Effector memory CD8-positive, alpha-beta T cell (primary cell): ENCODE measurements at regions not wholly inside any gene's neighbourhood (a gene's known extent, or its start where the extent isn't known, plus 50 kb on each side); places are given as distances from the start of the nearest gene placed in this dataset.

Experiments used
- ATAC-seq: fragments of 150-1000 bp; cut with Tn5 transposase; replicated peaks from 2 replicates; pipeline ENCODE4 v1.10.0; 2021; ENCODE audit warnings: mild to moderate bottlenecking, moderate library complexity
- DNase-seq, 3 experiments: peaks; one replicate each; pipeline ENCODE4 v3.0.0; 2021
- H3K27ac Mint-ChIP-seq, 2 donors: one replicate each; pipeline ENCODE4 v1.8.0; 2022; ENCODE audit warnings: mild to moderate bottlenecking in 2 of 2, mixed read lengths in 2 of 2, moderate library complexity in 2 of 2
- H3K27me3 Mint-ChIP-seq, 2 donors: one replicate each; pipeline ENCODE4 v1.8.0; 2022; ENCODE audit warnings: mixed read lengths in 2 of 2
- H3K36me3 Mint-ChIP-seq: one replicate; pipeline ENCODE4 v1.8.0; 2022; ENCODE audit warnings: mild to moderate bottlenecking, moderate library complexity, mixed read lengths; ENCODE audit not compliant: insufficient read depth
- H3K4me1 Mint-ChIP-seq, 2 donors: one replicate each; pipeline ENCODE4 v1.8.0; 2022; ENCODE audit warnings: low read depth in 2 of 2, mixed read lengths in 2 of 2
- H3K4me3 Mint-ChIP-seq, 2 donors: one replicate each; pipeline ENCODE4 v1.8.0; 2022; ENCODE audit warnings: mild to moderate bottlenecking in 2 of 2, mixed read lengths in 2 of 2, moderate library complexity in 2 of 2
- H3K9me3 Mint-ChIP-seq, 2 donors: one replicate each; pipeline ENCODE4 v1.8.0; 2022; ENCODE audit warnings: mixed read lengths in 2 of 2

GRCh38 chr15:62440362-62441105 is 275.4 kb upstream of the C2CD4B start:
- Mint-ChIP-seq H3K27ac (no peak overlapping the region), H3K27me3 (peaks cover 27 to 48% of the 10 kb centered on the region in 2 donors), H3K4me3 (no peak overlapping the region), H3K36me3 (no peaks in the 10 kb centered on the region), H3K9me3 (no peaks in the 10 kb centered on the region), H3K4me1 (no peaks in the 10 kb centered on the region)
- no peak for DNase-seq
- no peak for ATAC-seq

GRCh38 chr15:62444104-62445022 is 279.3 kb upstream of the C2CD4B start:
- Mint-ChIP-seq H3K27ac (no peak overlapping the region), H3K27me3 (peaks cover 24 to 31% of the 10 kb centered on the region in 2 donors)
- ATAC-seq, result no peak

GRCh38 chr15:62445244-62445643 is 280.2 kb upstream of the C2CD4B start:
- DNase-seq (no peak), ATAC-seq (no peak)
- no peaks in the 10 kb centered on the region for H3K9me3 Mint-ChIP-seq
- no peaks in the 10 kb centered on the region for H3K36me3 Mint-ChIP-seq
- peaks cover 21 to 39% of the 10 kb centered on the region in 2 donors for H3K27me3 Mint-ChIP-seq
- no peak overlapping the region for H3K27ac Mint-ChIP-seq
- H3K4me1 Mint-ChIP-seq, result no peaks in the 10 kb centered on the region
- H3K4me3 Mint-ChIP-seq, result no peak overlapping the region

More at GRCh38 chr15:62444104-62445022, 279.3 kb upstream of the C2CD4B start:
- no peaks in the 10 kb centered on the region for H3K36me3 Mint-ChIP-seq
- no peaks in the 10 kb centered on the region for H3K4me1 Mint-ChIP-seq
- DNase-seq, result no peak
- no peak overlapping the region for H3K4me3 Mint-ChIP-seq
- no peaks in the 10 kb centered on the region for H3K9me3 Mint-ChIP-seq

- Mint-ChIP-seq H3K27me3 (peaks cover 10 to 25% of the 10 kb centered on the region in 2 donors), H3K27ac (no peak overlapping the region), H3K4me3 (no peak overlapping the region), H3K36me3 (peaks cover 2% of the 10 kb centered on the region), H3K4me1 (no peaks in the 10 kb centered on the region), H3K9me3 (no peaks in the 10 kb centered on the region)
- ATAC-seq, result no peak
- no peak for DNase-seq
Observed at GRCh38 chr15:62446984-62447383, 281.9 kb upstream of the C2CD4B start.

GRCh38 chr15:62447742-62448141 is 282.7 kb upstream of the C2CD4B start:
- H3K9me3 Mint-ChIP-seq, result no peaks in the 10 kb centered on the region
- DNase-seq (no peak), ATAC-seq (no peak)
- no peak overlapping the region for H3K4me3 Mint-ChIP-seq
- H3K36me3 Mint-ChIP-seq, result peaks cover 2% of the 10 kb centered on the region
- H3K4me1 Mint-ChIP-seq, result no peaks in the 10 kb centered on the region
- H3K27me3 Mint-ChIP-seq, result peaks cover 10 to 23% of the 10 kb centered on the region in 2 donors
- H3K27ac Mint-ChIP-seq, result no peak overlapping the region

- no peak for ATAC-seq
- H3K9me3 Mint-ChIP-seq, result no peaks in the 10 kb centered on the region
Observed at GRCh38 chr15:62449638-62450037, 284.6 kb upstream of the C2CD4B start.

GRCh38 chr15:62450061-62450460 is 285.0 kb upstream of the C2CD4B start:
- ATAC-seq (no peak), DNase-seq (no peak)
- H3K27ac Mint-ChIP-seq, result no peak overlapping the region
- H3K36me3 Mint-ChIP-seq, result peaks cover 2% of the 10 kb centered on the region
- no peaks in the 10 kb centered on the region for H3K9me3 Mint-ChIP-seq
- H3K4me3 Mint-ChIP-seq, result no peak overlapping the region
- peaks cover 10% of the 10 kb centered on the region in 2 donors for H3K27me3 Mint-ChIP-seq
- no peaks in the 10 kb centered on the region for H3K4me1 Mint-ChIP-seq

More at GRCh38 chr15:62449638-62450037, 284.6 kb upstream of the C2CD4B start:
- no peak for DNase-seq
- Mint-ChIP-seq H3K36me3 (peaks cover 2% of the 10 kb centered on the region), H3K4me3 (no peak overlapping the region), H3K27ac (no peak overlapping the region), H3K27me3 (peaks cover 10% of the 10 kb centered on the region in 2 donors), H3K4me1 (no peaks in the 10 kb centered on the region)

GRCh38 chr15:62452026-62452425 is 286.9 kb upstream of the C2CD4B start:
- Mint-ChIP-seq H3K36me3 (peaks cover 2% of the 10 kb centered on the region), H3K27ac (no peak overlapping the region), H3K4me1 (no peaks in the 10 kb centered on the region), H3K9me3 (no peaks in the 10 kb centered on the region), H3K27me3 (peaks cover 14 to 18% of the 10 kb centered on the region in 2 donors), H3K4me3 (no peak overlapping the region)
- ATAC-seq (no peak), DNase-seq (no peak)

- H3K27ac Mint-ChIP-seq, result no peak overlapping the region
Observed at GRCh38 chr15:62452667-62453066, 287.6 kb upstream of the C2CD4B start.

GRCh38 chr15:62453375-62453774 is 288.3 kb upstream of the C2CD4B start:
- H3K4me1 Mint-ChIP-seq, result no peaks in the 10 kb centered on the region
- no peak for ATAC-seq
- DNase-seq, result no peak
- H3K36me3 Mint-ChIP-seq, result peaks cover 2% of the 10 kb centered on the region
- H3K27ac Mint-ChIP-seq, result no peak overlapping the region
- peaks cover 14 to 18% of the 10 kb centered on the region in 2 donors for H3K27me3 Mint-ChIP-seq
- no peak overlapping the region for H3K4me3 Mint-ChIP-seq
- H3K9me3 Mint-ChIP-seq, result no peaks in the 10 kb centered on the region

More at GRCh38 chr15:62452667-62453066, 287.6 kb upstream of the C2CD4B start:
- ATAC-seq, result no peak
- Mint-ChIP-seq H3K4me1 (no peaks in the 10 kb centered on the region), H3K4me3 (no peak overlapping the region), H3K36me3 (peaks cover 2% of the 10 kb centered on the region), H3K9me3 (no peaks in the 10 kb centered on the region), H3K27me3 (peaks cover 14 to 18% of the 10 kb centered on the region in 2 donors)
- no peak for DNase-seq

- ATAC-seq (no peak), DNase-seq (no peak)
- Mint-ChIP-seq H3K36me3 (peaks cover 2% of the 10 kb centered on the region), H3K27ac (no peak overlapping the region), H3K4me1 (no peaks in the 10 kb centered on the region), H3K27me3 (peaks cover 14 to 18% of the 10 kb centered on the region in 2 donors), H3K9me3 (no peaks in the 10 kb centered on the region), H3K4me3 (no peak overlapping the region)
Observed at GRCh38 chr15:62453981-62454380, 288.9 kb upstream of the C2CD4B start.

GRCh38 chr15:62454567-62455172 is 289.6 kb upstream of the C2CD4B start:
- ATAC-seq, result no peak
- no peak for DNase-seq
- Mint-ChIP-seq H3K9me3 (no peaks in the 10 kb centered on the region), H3K4me1 (no peaks in the 10 kb centered on the region), H3K27me3 (peaks cover 14 to 16% of the 10 kb centered on the region in 2 donors), H3K36me3 (peaks cover 2% of the 10 kb centered on the region), H3K4me3 (no peak overlapping the region), H3K27ac (no peak overlapping the region)

- no peak overlapping the region for H3K4me3 Mint-ChIP-seq
- ATAC-seq (no peak), DNase-seq (no peak)
Observed at GRCh38 chr15:62455441-62455921, 290.4 kb upstream of the C2CD4B start.

More at GRCh38 chr15:62455441-62455921, 290.4 kb upstream of the C2CD4B start:
- peaks cover 2% of the 10 kb centered on the region for H3K36me3 Mint-ChIP-seq
- no peaks in the 10 kb centered on the region for H3K9me3 Mint-ChIP-seq
- H3K27ac Mint-ChIP-seq, result no peak overlapping the region
- H3K27me3 Mint-ChIP-seq, result peaks cover 9 to 14% of the 10 kb centered on the region in 2 donors
- no peaks in the 10 kb centered on the region for H3K4me1 Mint-ChIP-seq
